ENCODE measurements at regions not wholly inside any gene's neighbourhood (a gene's known extent, or its start where the extent isn't known, plus 50 kb on each side); places are given as distances from the start of the nearest gene placed in this dataset.

- no peak for TF ChIP-seq CTCF (IDR thresholded peaks at IDR 0.05)
- no peak for TF ChIP-seq POLR2A (IDR thresholded peaks at IDR 0.05)
Observed at GRCh38 chr14:51473351-51473750, 178.4 kb upstream of the FRMD6 start.
